ENCODE measurements at regions not wholly inside any gene's neighbourhood (a gene's known extent, or its start where the extent isn't known, plus 50 kb on each side); places are given as distances from the start of the nearest gene placed in this dataset.

- no peak overlapping the region for H3K4me2 ChIP-seq (ENCODE audit: low read length)
- intact Hi-C loops (cut with micrococcal nuclease; ENCODE audit: unreplicated experiment) = no loop called here
- no TSS peak for BruUV-seq (replicated peaks)
- H3K4me1 ChIP-seq (ENCODE audit: insufficient read depth, low read length, poor library complexity, severe bottlenecking) = no peaks in the 10 kb centered on the region
- no peak overlapping the region for H3K27ac ChIP-seq (ENCODE audit: low read depth, low read length, poor library complexity, severe bottlenecking)
- H3K9me2 ChIP-seq (ENCODE audit: insufficient read depth, low read length) = no peaks in the 10 kb centered on the region
- no peaks in the 10 kb centered on the region for H3K36me3 ChIP-seq (ENCODE audit: insufficient read depth, low read length)
- H3K4me3 ChIP-seq (ENCODE audit: low read depth, low read length, poor library complexity, severe bottlenecking) = no peak overlapping the region
- no peaks in the 10 kb centered on the region for H3K79me2 ChIP-seq (ENCODE audit: insufficient read depth, low read depth, low read length)
- H2AFZ ChIP-seq (ENCODE audit: low read length) = no peak overlapping the region
- ChIA-PET CTCF (ENCODE audit: unreplicated experiment) (no interaction called here), POLR2A (interaction anchor here (0.7 to 1.2 kb wide), 2 partner anchors 10 to 19 kb away, joined by 3 read pairs; no protein-coding TSS in a partner anchor)
- no peak for DNase-seq (ENCODE audit: low spot score)
- H3K9me3 ChIP-seq (ENCODE audit: low read length) = no peaks in the 10 kb centered on the region
- no peaks in the 10 kb centered on the region for H4K20me1 ChIP-seq (ENCODE audit: insufficient read depth, low read length)
- TF ChIP-seq CTCF (conservative IDR thresholded peaks at IDR 0.05; ENCODE audit: low read length) (no peak), EZH2phosphoT487 (IDR thresholded peaks at IDR 0.05; ENCODE audit: borderline replicate concordance, low read depth, low read length) (no peak)
These were observed 235.3 kb downstream of the TOMM20 start for GRCh38 chr1:234893359-234893724.

DNA sequence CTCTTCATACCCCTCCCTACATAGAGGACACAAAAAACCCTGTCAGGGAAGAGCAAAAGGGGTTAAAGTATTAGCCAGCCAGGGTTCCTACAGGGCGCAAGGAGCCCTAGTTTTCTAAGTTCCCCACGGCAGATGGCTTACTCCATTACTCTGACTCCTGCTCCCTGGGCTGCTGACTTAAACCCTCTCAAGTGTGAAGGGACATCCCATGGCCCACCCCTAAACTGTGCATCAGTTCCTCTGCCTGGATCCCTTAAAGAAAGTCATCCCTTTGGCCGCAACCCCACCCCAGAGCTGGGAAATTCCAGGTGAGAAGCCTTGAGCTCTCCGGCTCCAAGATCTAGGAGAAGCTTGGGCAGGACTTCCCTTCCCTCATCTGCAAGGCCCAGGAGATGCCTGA, 236.0 kb downstream of the TOMM20 start:
- ChIA-PET CTCF (ENCODE audit: unreplicated experiment) (no interaction called here), POLR2A (interaction anchor here (0.7 to 1.9 kb wide), 3 partner anchors 10 to 72 kb away, joined by 3 to 7 read pairs (median 3); no protein-coding TSS in a partner anchor)
- Histone ChIP-seq H3K9me3 (ENCODE audit: low read length) (no peaks in the 10 kb centered on the region), H3K4me3 (ENCODE audit: low read depth, low read length, poor library complexity, severe bottlenecking) (no peak overlapping the region), H4K20me1 (ENCODE audit: insufficient read depth, low read length) (no peaks in the 10 kb centered on the region), H2AFZ (ENCODE audit: low read length) (no peak overlapping the region), H3K9me2 (ENCODE audit: insufficient read depth, low read length) (no peaks in the 10 kb centered on the region), H3K4me2 (ENCODE audit: low read length) (no peak overlapping the region), H3K27ac (ENCODE audit: low read depth, low read length, poor library complexity, severe bottlenecking) (no peak overlapping the region), H3K36me3 (ENCODE audit: insufficient read depth, low read length) (no peaks in the 10 kb centered on the region), H3K4me1 (ENCODE audit: insufficient read depth, low read length, poor library complexity, severe bottlenecking) (peaks cover 1% of the 10 kb centered on the region), H3K79me2 (ENCODE audit: insufficient read depth, low read depth, low read length) (no peaks in the 10 kb centered on the region)
- TF ChIP-seq EZH2phosphoT487 (IDR thresholded peaks at IDR 0.05; ENCODE audit: borderline replicate concordance, low read depth, low read length) (no peak), CTCF (conservative IDR thresholded peaks at IDR 0.05; ENCODE audit: low read length) (no peak)
- intact Hi-C loops (cut with micrococcal nuclease; ENCODE audit: unreplicated experiment) = no loop called here
- no peak for DNase-seq (ENCODE audit: low spot score)
- BruUV-seq (replicated peaks) = no TSS peak

GRCh38 chr1:234891427-234891826, 237.2 kb downstream of the TOMM20 start:
- BruUV-seq (replicated peaks) = no TSS peak
- no peaks in the 10 kb centered on the region for H4K20me1 ChIP-seq (ENCODE audit: insufficient read depth, low read length)
- no peaks in the 10 kb centered on the region for H3K9me2 ChIP-seq (ENCODE audit: insufficient read depth, low read length)
- no peak overlapping the region for H3K27ac ChIP-seq (ENCODE audit: low read depth, low read length, poor library complexity, severe bottlenecking)
- intact Hi-C loops (cut with micrococcal nuclease; ENCODE audit: unreplicated experiment) = no loop called here
- H2AFZ ChIP-seq (ENCODE audit: low read length) = no peak overlapping the region
- H3K4me2 ChIP-seq (ENCODE audit: low read length) = no peak overlapping the region
- ChIA-PET CTCF (ENCODE audit: unreplicated experiment) (no interaction called here), POLR2A (interaction anchor here (0.6 to 1.9 kb wide), 4 partner anchors 11 to 66 kb away, joined by 3 to 7 read pairs (median 4); no protein-coding TSS in a partner anchor)
- no peak overlapping the region for H3K4me3 ChIP-seq (ENCODE audit: low read depth, low read length, poor library complexity, severe bottlenecking)
- no peaks in the 10 kb centered on the region for H3K36me3 ChIP-seq (ENCODE audit: insufficient read depth, low read length)
- no peaks in the 10 kb centered on the region for H3K79me2 ChIP-seq (ENCODE audit: insufficient read depth, low read depth, low read length)
- no peak for DNase-seq (ENCODE audit: low spot score)
- peaks cover 9% of the 10 kb centered on the region for H3K4me1 ChIP-seq (ENCODE audit: insufficient read depth, low read length, poor library complexity, severe bottlenecking)
- no peak for TF ChIP-seq EZH2phosphoT487 (IDR thresholded peaks at IDR 0.05; ENCODE audit: borderline replicate concordance, low read depth, low read length)
- TF ChIP-seq CTCF (conservative IDR thresholded peaks at IDR 0.05; ENCODE audit: low read length) = no peak
- H3K9me3 ChIP-seq (ENCODE audit: low read length) = no peaks in the 10 kb centered on the region

Measured in OCI-LY7 (cell line).